ENCODE measurements at regions not wholly inside any gene's neighbourhood (a gene's known extent, or its start where the extent isn't known, plus 50 kb on each side); places are given as distances from the start of the nearest gene placed in this dataset.

DNA sequence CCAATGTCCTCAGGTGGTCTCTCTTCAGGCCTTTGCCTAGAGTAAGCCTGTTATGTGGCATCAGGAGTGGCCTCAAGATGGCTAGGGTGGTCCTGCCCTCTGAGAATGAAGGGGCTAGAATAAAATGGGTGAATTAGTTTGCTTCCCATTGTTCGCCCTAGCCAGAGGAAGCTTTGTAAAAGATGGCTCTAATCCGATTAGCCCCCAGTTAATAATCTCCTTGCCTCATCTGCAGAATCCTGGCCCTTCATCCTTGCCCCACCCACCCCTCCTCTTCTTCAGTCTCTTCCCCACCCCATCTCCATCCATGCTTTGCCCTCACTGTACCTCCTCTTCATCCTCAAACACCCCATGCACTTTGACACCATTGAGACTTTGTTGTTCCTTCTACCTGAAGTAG, 57.4 kb upstream of the LGALSL start:
- CTCF ChIA-PET (ENCODE audit: partially characterized antibody) = no interaction called here
- no peaks in the 10 kb centered on the region for H3K36me3 ChIP-seq (ENCODE audit: control insufficient read depth in 2 of 4, insufficient read depth in 4 of 4, low read length in 3 of 4)

More for the DNA sequence above, 57.4 kb upstream of the LGALSL start:
- Histone ChIP-seq H3K9me3 (ENCODE audit: insufficient read depth in 2 of 2, low read depth in 1 of 2, low read length in 1 of 2) (no peaks in the 10 kb centered on the region), H3K23ac (ENCODE audit: insufficient read length) (no peak overlapping the region), H3K56ac (replicated peaks; ENCODE audit: insufficient read length, low read depth, low read length) (no peak overlapping the region), H2BK15ac (ENCODE audit: low read length) (no peak overlapping the region), H4K20me1 (replicated peaks in 1 of 2; ENCODE audit: control insufficient read depth in 1 of 2, insufficient read depth in 2 of 2, low read length in 2 of 2) (no peaks in the 10 kb centered on the region), H2BK20ac (ENCODE audit: low read length) (no peak overlapping the region), H2BK12ac (ENCODE audit: low read depth, low read length) (no peak overlapping the region), H4K5ac (ENCODE audit: insufficient read length, low read depth, low read length) (no peak overlapping the region), H2BK120ac (replicated peaks; ENCODE audit: low read depth, low read length) (no peak overlapping the region), H4K8ac (ENCODE audit: extremely low read depth, insufficient read depth, low read length) (no peak overlapping the region), H3K23me2 (ENCODE audit: low read depth, low read length) (no peaks in the 10 kb centered on the region), H3K27ac (ENCODE audit: low read depth, low read length) (no peak overlapping the region), H3K14ac (ENCODE audit: insufficient read length) (no peak overlapping the region), H3K18ac (ENCODE audit: extremely low read depth, low read length) (no peak overlapping the region), H3K4ac (replicated peaks; ENCODE audit: insufficient read length, low read depth, low read length) (no peak overlapping the region), H3K4me1 (replicated peaks in 1 of 4; ENCODE audit: control insufficient read depth in 3 of 4, insufficient read depth in 4 of 4, low read length in 3 of 4) (peaks cover 3 to 12% (median 7%) of the 10 kb centered on the region in 4 experiments; a peak in 6 of 7 replicates), H3K4me3 (ENCODE audit: extremely low read depth in 1 of 4, insufficient read depth in 2 of 4, low read depth in 3 of 4, low read length in 4 of 4) (no peak overlapping the region), H3K79me1 (ENCODE audit: low read depth, low read length) (no peaks in the 10 kb centered on the region), H3K9ac (replicated peaks in 1 of 4; ENCODE audit: extremely low read depth in 1 of 4, low read depth in 3 of 4, low read length in 3 of 4) (no peak overlapping the region), H3K27me3 (replicated peaks in 1 of 4; ENCODE audit: control insufficient read depth in 3 of 4, extremely low read depth in 1 of 4, insufficient read depth in 3 of 4, low read length in 3 of 4) (no peaks in the 10 kb centered on the region), H2AK5ac (ENCODE audit: low read depth, low read length) (no peak overlapping the region), H3K4me2 (ENCODE audit: insufficient read depth in 1 of 2, low read depth in 2 of 2, low read length in 2 of 2) (no peak overlapping the region), H3K79me2 (ENCODE audit: control insufficient read depth in 1 of 2, insufficient read depth in 2 of 2, low read length in 2 of 2) (no peaks in the 10 kb centered on the region), H2AFZ (ENCODE audit: low read length) (no peak overlapping the region), H4K91ac (replicated peaks; ENCODE audit: insufficient read length, low read length) (no peak overlapping the region), H2BK5ac (ENCODE audit: low read depth, low read length) (no peak overlapping the region)
- DNase-seq (ENCODE audit: low read depth in 1 of 2, low spot score in 2 of 2) (no peak), FAIRE-seq (no peak)
- POLR2A ChIA-PET (ENCODE audit: partially characterized antibody) = no interaction called here
- 77% methylated on average over 2 of the region's 2 CpGs; no CpG with 5 or more reads in 1 of the 2 experiments for WGBS, 2 experiments (ENCODE audit: extremely low coverage in 1 of 2, insufficient coverage in 1 of 2, insufficient read length in 1 of 2, insufficient replicate concordance in 2 of 2, low coverage in 1 of 2, low lambda C conversion rate in 2 of 2, missing lambda C conversion rate in 1 of 2)
- TF ChIP-seq MAFK (IDR thresholded peaks at IDR 0.05; ENCODE audit: low read depth, low read length) (no peak), ASH2L (IDR thresholded peaks at IDR 0.05; ENCODE audit: low read length) (no peak), KDM5A (IDR thresholded peaks at IDR 0.05; ENCODE audit: low read length) (no peak), KDM1A (IDR thresholded peaks at IDR 0.05; ENCODE audit: borderline replicate concordance, low read length) (no peak), NANOG (IDR thresholded peaks at IDR 0.05; ENCODE audit: insufficient read depth, low read depth, low read length, poor library complexity, severe bottlenecking) (no peak)
- TF ChIP-seq, protein P1, sequence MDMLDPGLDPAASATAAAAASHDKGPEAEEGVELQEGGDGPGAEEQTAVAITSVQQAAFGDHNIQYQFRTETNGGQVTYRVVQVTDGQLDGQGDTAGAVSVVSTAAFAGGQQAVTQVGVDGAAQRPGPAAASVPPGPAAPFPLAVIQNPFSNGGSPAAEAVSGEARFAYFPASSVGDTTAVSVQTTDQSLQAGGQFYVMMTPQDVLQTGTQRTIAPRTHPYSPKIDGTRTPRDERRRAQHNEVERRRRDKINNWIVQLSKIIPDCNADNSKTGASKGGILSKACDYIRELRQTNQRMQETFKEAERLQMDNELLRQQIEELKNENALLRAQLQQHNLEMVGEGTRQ (IDR thresholded peaks at IDR 0.05; ENCODE audit: low read length) = no peak

Measured in H1 (cell line).